SU-DHL-6 (cell line): ENCODE measurements at regions not wholly inside any gene's neighbourhood (a gene's known extent, or its start where the extent isn't known, plus 50 kb on each side); places are given as distances from the start of the nearest gene placed in this dataset.
"Not testable (repeated sequence)": the region's sequence is repeated elsewhere in the genome, so short reads cannot be mapped to it uniquely, and the experiment has no call there.

Experiments used
- H2AFZ ChIP-seq: fragments of 200-600 bp; sonication (generic); 2 replicates; pipeline ENCODE4 v1.6.1; 2014; ENCODE audit warnings: low read depth, mild to moderate bottlenecking, moderate library complexity, mixed read lengths, antibody characterized with exemption, low read length; ENCODE audit not compliant: severe bottlenecking
- H3F3A ChIP-seq: fragments of 200-600 bp; shearing (Covaris generic); 2 replicates; pipeline ENCODE4 v1.6.0; 2016; ENCODE audit warnings: antibody characterized with exemption, mild to moderate bottlenecking; ENCODE audit not compliant: insufficient read depth
- H3K27ac ChIP-seq: fragments of 200-600 bp; sonication (generic); 2 replicates; pipeline ENCODE4 v1.5.1; 2016; ENCODE audit warnings: low read depth, mild to moderate bottlenecking, low read length, moderate library complexity, mixed read lengths
- H3K27me3 ChIP-seq: fragments of 200-600 bp; sonication (generic), shearing (Covaris generic); 2 replicates; pipeline ENCODE4 v1.6.0; 2014; ENCODE audit warnings: mild to moderate bottlenecking, low read length
- H3K36me3 ChIP-seq: fragments of 200-600 bp; sonication (generic); 2 replicates; pipeline ENCODE4 v1.6.1; 2014; ENCODE audit warnings: mild to moderate bottlenecking, low read length, mixed read lengths
- H3K4me2 ChIP-seq: fragments of 300-600, 200-600 bp; shearing (Covaris generic), sonication (generic); 2 replicates; pipeline ENCODE4 v1.6.0; 2014; ENCODE audit warnings: low read length, low read depth, mild to moderate bottlenecking; ENCODE audit not compliant: poor library complexity, severe bottlenecking
- H3K4me3 ChIP-seq: fragments of 200-600 bp; sonication (generic); 2 replicates; pipeline ENCODE4 v1.5.1; 2014; ENCODE audit warnings: antibody characterized with exemption, low read length, mild to moderate bottlenecking, mixed read lengths; ENCODE audit not compliant: insufficient read depth, poor library complexity, severe bottlenecking
- H3K79me2 ChIP-seq: fragments of 200-600 bp; sonication (generic); 2 replicates; pipeline ENCODE4 v1.6.1; 2014; ENCODE audit warnings: mild to moderate bottlenecking, low read length, moderate library complexity; ENCODE audit not compliant: insufficient read depth
- H3K9ac ChIP-seq: fragments of 200-600 bp; sonication (generic); 2 replicates; pipeline ENCODE4 v1.7.0; 2014; ENCODE audit warnings: mild to moderate bottlenecking, low read length
- H3K9me2 ChIP-seq: fragments of 200-600 bp; sonication (generic); replicated peaks from 2 replicates; pipeline ENCODE4 v1.6.1; 2014; ENCODE audit warnings: low read length; ENCODE audit not compliant: insufficient read depth
- H3K9me3 ChIP-seq: fragments of 200-600 bp; sonication (generic); 2 replicates; pipeline ENCODE4 v1.6.1; 2014; ENCODE audit warnings: low read length, mixed read lengths; ENCODE audit not compliant: insufficient read depth
- H4K20me1 ChIP-seq: fragments of 200-600 bp; sonication (generic); 2 replicates; pipeline ENCODE4 v1.6.1; 2014; ENCODE audit warnings: low read depth, mild to moderate bottlenecking, antibody characterized with exemption, low read length, moderate library complexity, mixed read lengths
- CTCF ChIP-seq: fragments of 200-600 bp; sonication (generic); IDR thresholded peaks from one replicate; pipeline ENCODE4 v1.5.1; 2017; ENCODE audit warnings: antibody characterized with exemption, mild to moderate bottlenecking, low read length, moderate library complexity; ENCODE audit not compliant: insufficient read depth, poor library complexity, severe bottlenecking
- EZH2phosphoT487 ChIP-seq: fragments of 200-600 bp; sonication (generic), shearing (Covaris generic); conservative IDR thresholded peaks from 2 replicates; pipeline ENCODE4 v1.6.1; 2018; ENCODE audit warnings: mild to moderate bottlenecking, antibody characterized with exemption, low read length, moderate library complexity, mixed read lengths

GRCh38 chr7:4531236-4531635 is 150.9 kb upstream of the FOXK1 start:
- Histone ChIP-seq H3K4me2 (no peak overlapping the region), H3K9me2 (no peaks in the 10 kb centered on the region), H3F3A (no peaks in the 10 kb centered on the region), H3K27ac (no peak overlapping the region), H3K79me2 (no peaks in the 10 kb centered on the region), H3K4me3 (no peak overlapping the region), H3K36me3 (no peaks in the 10 kb centered on the region), H4K20me1 (no peaks in the 10 kb centered on the region), H3K27me3 (no peaks in the 10 kb centered on the region), H2AFZ (no peak overlapping the region), H3K9me3 (no peaks in the 10 kb centered on the region), H3K9ac (no peak overlapping the region)
- TF ChIP-seq EZH2phosphoT487: no peak
- TF ChIP-seq CTCF: no peak

- H3K27me3 ChIP-seq, H3K27ac ChIP-seq, H4K20me1 ChIP-seq, H3K9me3 ChIP-seq, H3K9ac ChIP-seq, H3K4me2 ChIP-seq, H3K9me2 ChIP-seq, H3K36me3 ChIP-seq, H3K4me3 ChIP-seq, H3K79me2 ChIP-seq, H3F3A ChIP-seq, H2AFZ ChIP-seq: not testable (repeated sequence)
Measured at GRCh38 chr7:4533339-4533738, 148.8 kb upstream of the FOXK1 start.

- Histone ChIP-seq H3K27ac (no peak overlapping the region), H4K20me1 (no peaks in the 10 kb centered on the region), H3K27me3 (no peaks in the 10 kb centered on the region), H3K9me2 (no peaks in the 10 kb centered on the region), H3K9ac (no peak overlapping the region), H3K4me2 (no peak overlapping the region), H2AFZ (no peak overlapping the region), H3K36me3 (no peaks in the 10 kb centered on the region), H3K4me3 (no peak overlapping the region), H3K9me3 (no peaks in the 10 kb centered on the region), H3F3A (no peaks in the 10 kb centered on the region), H3K79me2 (no peaks in the 10 kb centered on the region)
- TF ChIP-seq CTCF (no peak), EZH2phosphoT487 (no peak)
Measured at GRCh38 chr7:4549681-4550080, 132.4 kb upstream of the FOXK1 start.

GRCh38 chr7:4550117-4550516 is 132.0 kb upstream of the FOXK1 start:
- Histone ChIP-seq H3K27ac (no peak overlapping the region), H3K4me2 (no peak overlapping the region), H3K4me3 (no peak overlapping the region), H3K9me2 (no peaks in the 10 kb centered on the region), H3K79me2 (no peaks in the 10 kb centered on the region), H2AFZ (no peak overlapping the region), H3K36me3 (no peaks in the 10 kb centered on the region), H3K27me3 (no peaks in the 10 kb centered on the region), H3K9me3 (no peaks in the 10 kb centered on the region), H3K9ac (no peak overlapping the region), H4K20me1 (no peaks in the 10 kb centered on the region), H3F3A (no peaks in the 10 kb centered on the region)
- no peak for TF ChIP-seq EZH2phosphoT487
- no peak for TF ChIP-seq CTCF
